ENCODE measurements at regions not wholly inside any gene's neighbourhood (a gene's known extent, or its start where the extent isn't known, plus 50 kb on each side); places are given as distances from the start of the nearest gene placed in this dataset.

DNA sequence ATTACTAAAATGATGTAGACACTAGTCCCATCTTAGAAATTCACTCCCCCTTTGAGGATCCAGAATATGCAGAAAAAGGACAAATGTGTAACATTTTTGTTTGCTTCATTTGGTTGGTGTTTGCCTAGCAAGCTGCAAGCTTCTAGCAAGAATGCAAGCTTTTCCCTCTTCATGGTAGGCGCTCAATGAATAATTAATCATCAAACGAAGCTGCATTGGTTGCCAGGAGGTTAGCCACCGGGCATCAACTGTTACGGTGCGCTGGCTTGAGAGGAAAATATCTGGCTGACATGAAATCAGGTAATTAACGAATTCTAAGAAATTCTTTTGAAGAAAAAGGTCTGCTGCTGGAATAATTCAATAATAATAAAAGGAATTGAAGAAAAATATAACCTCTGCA lies 341.0 kb upstream of the KYNU start:
- no peaks in the 10 kb centered on the region for H3K79me2 ChIP-seq (ENCODE audit: control insufficient read depth, low read length)
- no peak overlapping the region for H3K4me2 ChIP-seq (ENCODE audit: low read length)
- no peak overlapping the region for H3K27ac ChIP-seq (ENCODE audit: low read depth, low read length)
- H4K20me1 ChIP-seq (ENCODE audit: control insufficient read depth, insufficient read depth, low read depth, low read length): no peaks in the 10 kb centered on the region
- no peak overlapping the region for H3K4me3 ChIP-seq (ENCODE audit: low read length)
- no peaks in the 10 kb centered on the region for H3K9me3 ChIP-seq (ENCODE audit: control insufficient read depth, insufficient read depth, low read length)
- H3F3A ChIP-seq (ENCODE audit: control insufficient read depth, insufficient read depth): no peaks in the 10 kb centered on the region
- no peaks in the 10 kb centered on the region for H3K9me2 ChIP-seq (replicated peaks; ENCODE audit: control insufficient read depth, low read length)
- no peaks in the 10 kb centered on the region for H3K4me1 ChIP-seq (ENCODE audit: control insufficient read depth, low read length)
- no peaks in the 10 kb centered on the region for H3K27me3 ChIP-seq (ENCODE audit: control insufficient read depth, low read length)
- no peak for TF ChIP-seq EZH2phosphoT487 (IDR thresholded peaks at IDR 0.05; ENCODE audit: borderline replicate concordance, low read length)
- TF ChIP-seq, protein P1, sequence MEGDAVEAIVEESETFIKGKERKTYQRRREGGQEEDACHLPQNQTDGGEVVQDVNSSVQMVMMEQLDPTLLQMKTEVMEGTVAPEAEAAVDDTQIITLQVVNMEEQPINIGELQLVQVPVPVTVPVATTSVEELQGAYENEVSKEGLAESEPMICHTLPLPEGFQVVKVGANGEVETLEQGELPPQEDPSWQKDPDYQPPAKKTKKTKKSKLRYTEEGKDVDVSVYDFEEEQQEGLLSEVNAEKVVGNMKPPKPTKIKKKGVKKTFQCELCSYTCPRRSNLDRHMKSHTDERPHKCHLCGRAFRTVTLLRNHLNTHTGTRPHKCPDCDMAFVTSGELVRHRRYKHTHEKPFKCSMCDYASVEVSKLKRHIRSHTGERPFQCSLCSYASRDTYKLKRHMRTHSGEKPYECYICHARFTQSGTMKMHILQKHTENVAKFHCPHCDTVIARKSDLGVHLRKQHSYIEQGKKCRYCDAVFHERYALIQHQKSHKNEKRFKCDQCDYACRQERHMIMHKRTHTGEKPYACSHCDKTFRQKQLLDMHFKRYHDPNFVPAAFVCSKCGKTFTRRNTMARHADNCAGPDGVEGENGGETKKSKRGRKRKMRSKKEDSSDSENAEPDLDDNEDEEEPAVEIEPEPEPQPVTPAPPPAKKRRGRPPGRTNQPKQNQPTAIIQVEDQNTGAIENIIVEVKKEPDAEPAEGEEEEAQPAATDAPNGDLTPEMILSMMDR (IDR thresholded peaks at IDR 0.05; ENCODE audit: low read depth, low read length, poor library complexity, severe bottlenecking): no peak
- no peaks in the 10 kb centered on the region for H3K36me3 ChIP-seq (ENCODE audit: control insufficient read depth, low read length)

DNA sequence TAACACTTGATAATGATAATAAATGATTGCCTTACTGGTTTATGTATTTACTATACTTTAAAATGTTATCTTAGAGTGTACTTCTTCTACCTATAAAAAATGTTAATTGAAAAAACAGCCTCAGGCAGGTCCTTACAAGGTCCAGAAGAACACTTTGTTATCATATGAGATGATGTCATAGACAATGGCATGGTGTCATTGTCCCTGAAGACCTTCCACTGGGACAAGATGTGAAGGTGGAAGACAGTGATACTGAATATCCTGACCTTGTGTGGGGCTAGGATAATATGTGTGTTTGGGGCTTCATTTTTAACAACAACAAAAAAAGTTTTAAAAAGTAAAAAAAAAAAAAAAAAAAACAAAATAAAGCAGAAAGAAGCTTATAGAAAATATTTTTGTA lies 342.2 kb upstream of the KYNU start:
- no peaks in the 10 kb centered on the region for H3K9me3 ChIP-seq (ENCODE audit: control insufficient read depth, insufficient read depth, low read length)
- no peak overlapping the region for H3K4me2 ChIP-seq (ENCODE audit: low read length)
- H3K27ac ChIP-seq (ENCODE audit: low read depth, low read length): no peak overlapping the region
- no peaks in the 10 kb centered on the region for H3K27me3 ChIP-seq (ENCODE audit: control insufficient read depth, low read length)
- no peaks in the 10 kb centered on the region for H3K9me2 ChIP-seq (replicated peaks; ENCODE audit: control insufficient read depth, low read length)
- H3K4me1 ChIP-seq (ENCODE audit: control insufficient read depth, low read length): no peaks in the 10 kb centered on the region
- no peaks in the 10 kb centered on the region for H4K20me1 ChIP-seq (ENCODE audit: control insufficient read depth, insufficient read depth, low read depth, low read length)
- TF ChIP-seq, protein P1 (IDR thresholded peaks at IDR 0.05; ENCODE audit: low read depth, low read length, poor library complexity, severe bottlenecking): no peak
- TF ChIP-seq EZH2phosphoT487 (IDR thresholded peaks at IDR 0.05; ENCODE audit: borderline replicate concordance, low read length): no peak
- no peaks in the 10 kb centered on the region for H3F3A ChIP-seq (ENCODE audit: control insufficient read depth, insufficient read depth)
- no peak overlapping the region for H3K4me3 ChIP-seq (ENCODE audit: low read length)
- H3K79me2 ChIP-seq (ENCODE audit: control insufficient read depth, low read length): no peaks in the 10 kb centered on the region
- H3K36me3 ChIP-seq (ENCODE audit: control insufficient read depth, low read length): no peaks in the 10 kb centered on the region

DNA sequence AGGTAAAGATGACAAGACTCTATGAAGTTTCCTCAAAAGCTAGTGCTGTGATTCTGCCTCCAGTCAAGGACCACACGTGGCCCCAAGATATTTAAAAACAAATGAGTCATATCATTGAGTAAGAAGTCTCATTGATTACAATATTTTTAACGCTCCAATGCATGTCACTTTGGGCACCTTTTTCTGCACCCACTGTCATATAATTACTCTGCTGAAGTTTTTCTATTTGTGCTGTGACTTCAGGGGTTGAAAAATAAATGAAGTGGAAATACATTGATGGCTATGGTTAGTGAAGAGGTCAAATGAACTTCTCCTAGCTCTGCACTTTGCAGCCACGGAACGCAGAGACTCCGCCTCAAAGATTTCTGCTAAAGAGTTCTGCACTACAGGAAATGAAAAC lies 344.3 kb upstream of the KYNU start:
- H3K4me3 ChIP-seq (ENCODE audit: low read length): no peak overlapping the region
- no peak overlapping the region for H3K4me2 ChIP-seq (ENCODE audit: low read length)
- H3K27ac ChIP-seq (ENCODE audit: low read depth, low read length): no peak overlapping the region
- no peaks in the 10 kb centered on the region for H3K27me3 ChIP-seq (ENCODE audit: control insufficient read depth, low read length)
- H3K36me3 ChIP-seq (ENCODE audit: control insufficient read depth, low read length): no peaks in the 10 kb centered on the region
- TF ChIP-seq, protein P1 (IDR thresholded peaks at IDR 0.05; ENCODE audit: low read depth, low read length, poor library complexity, severe bottlenecking): no peak
- no peak for TF ChIP-seq EZH2phosphoT487 (IDR thresholded peaks at IDR 0.05; ENCODE audit: borderline replicate concordance, low read length)
- no peaks in the 10 kb centered on the region for H3K9me2 ChIP-seq (replicated peaks; ENCODE audit: control insufficient read depth, low read length)
- H3K4me1 ChIP-seq (ENCODE audit: control insufficient read depth, low read length): no peaks in the 10 kb centered on the region
- H4K20me1 ChIP-seq (ENCODE audit: control insufficient read depth, insufficient read depth, low read depth, low read length): no peaks in the 10 kb centered on the region
- H3F3A ChIP-seq (ENCODE audit: control insufficient read depth, insufficient read depth): no peaks in the 10 kb centered on the region
- no peaks in the 10 kb centered on the region for H3K79me2 ChIP-seq (ENCODE audit: control insufficient read depth, low read length)
- no peaks in the 10 kb centered on the region for H3K9me3 ChIP-seq (ENCODE audit: control insufficient read depth, insufficient read depth, low read length)

DNA sequence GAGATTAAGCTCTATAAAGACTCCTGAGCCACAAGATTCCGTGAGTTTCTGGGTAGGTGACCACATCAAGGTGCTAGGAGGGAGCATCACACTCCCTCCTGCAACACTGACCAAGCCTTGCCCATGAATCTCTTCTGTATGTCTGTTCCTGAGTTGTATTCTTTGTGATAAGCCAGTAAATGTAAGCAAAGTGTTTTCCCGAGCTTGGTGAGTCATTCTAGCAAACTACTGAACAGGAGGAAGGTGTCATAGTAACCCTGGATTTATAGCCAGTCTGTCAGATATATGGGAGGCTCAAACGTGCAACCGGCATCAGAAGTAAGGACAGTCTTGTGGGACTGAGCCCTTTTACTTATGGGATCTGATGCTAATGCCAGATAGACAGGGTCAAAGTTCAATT lies 346.1 kb upstream of the KYNU start:
- Histone ChIP-seq H3K4me3 (ENCODE audit: low read length) (no peak overlapping the region), H4K20me1 (ENCODE audit: control insufficient read depth, insufficient read depth, low read depth, low read length) (no peaks in the 10 kb centered on the region), H3K9me3 (ENCODE audit: control insufficient read depth, insufficient read depth, low read length) (no peaks in the 10 kb centered on the region), H3F3A (ENCODE audit: control insufficient read depth, insufficient read depth) (no peaks in the 10 kb centered on the region), H3K4me1 (ENCODE audit: control insufficient read depth, low read length) (no peaks in the 10 kb centered on the region), H3K27ac (ENCODE audit: low read depth, low read length) (no peak overlapping the region), H3K4me2 (ENCODE audit: low read length) (no peak overlapping the region), H3K79me2 (ENCODE audit: control insufficient read depth, low read length) (no peaks in the 10 kb centered on the region), H3K36me3 (ENCODE audit: control insufficient read depth, low read length) (no peaks in the 10 kb centered on the region), H3K27me3 (ENCODE audit: control insufficient read depth, low read length) (no peaks in the 10 kb centered on the region), H3K9me2 (replicated peaks; ENCODE audit: control insufficient read depth, low read length) (no peaks in the 10 kb centered on the region)
- no peak for TF ChIP-seq EZH2phosphoT487 (IDR thresholded peaks at IDR 0.05; ENCODE audit: borderline replicate concordance, low read length)
- TF ChIP-seq, protein P1 (IDR thresholded peaks at IDR 0.05; ENCODE audit: low read depth, low read length, poor library complexity, severe bottlenecking): no peak

Measured in DOHH2 (cell line).